Caco-2 (cell line): ENCODE measurements at regions not wholly inside any gene's neighbourhood (a gene's known extent, or its start where the extent isn't known, plus 50 kb on each side); places are given as distances from the start of the nearest gene placed in this dataset.

Experiments used
- BruUV-seq: library from RNA; stranded (reverse); fragments of 400-500 nt; replicated peaks from 2 replicates; lab custom pipeline; 2021; lab: Mats Ljungman, UMichigan
- CTCF ChIA-PET: fragments of 300-600 bp; sonication (Branson Sonifier 250); formaldehyde crosslinking; loops from one replicate; lab custom pipeline; 2022; ENCODE audit warnings: antibody characterized with exemption; lab: Charles Lee
- POLR2A ChIA-PET: fragments of 300-600 bp; sonication (Branson Sonifier 250); formaldehyde crosslinking; loops from one replicate; lab custom pipeline; 2022; ENCODE audit warnings: antibody characterized with exemption; lab: Charles Lee
- DNase-seq, 2 experiments: peaks; one replicate each; pipeline versions ENCODE4 v3.0.0 to v3.0.0-alpha.2; 2020 to 2022
- H3K27me3 ChIP-seq: replicated peaks from 2 replicates; pipeline ENCODE4 v1.6.0; 2011; ENCODE audit warnings: low read length; ENCODE audit not compliant: control insufficient read depth, insufficient read depth
- H3K36me3 ChIP-seq: 2 replicates; pipeline ENCODE4 v1.5.1; 2011; ENCODE audit warnings: low read length; ENCODE audit not compliant: control insufficient read depth, insufficient read depth
- H3K4me1 ChIP-seq: fragments of 250-450 bp; sonication (Bioruptor Pico); 2 replicates; pipeline ENCODE4 v1.5.1; 2020; ENCODE audit warnings: mild to moderate bottlenecking
- H3K4me3 ChIP-seq: 2 replicates; pipeline ENCODE4 v1.5.1; 2011; ENCODE audit warnings: low read depth, mild to moderate bottlenecking, control low read depth, low read length
- H3K9me3 ChIP-seq: fragments of 250-450 bp; sonication (Bioruptor Pico); 2 replicates; pipeline ENCODE4 v1.5.1; 2020; ENCODE audit warnings: mild to moderate bottlenecking, moderate library complexity
- H3K27ac Mint-ChIP-seq: one replicate; pipeline ENCODE4 v1.8.0; 2022; ENCODE audit warnings: mixed read lengths; ENCODE audit not compliant: unreplicated experiment
- H3K27me3 Mint-ChIP-seq: one replicate; pipeline ENCODE4 v1.8.0; 2022; ENCODE audit warnings: mixed read lengths; ENCODE audit not compliant: insufficient read depth, unreplicated experiment
- H3K36me3 Mint-ChIP-seq: one replicate; pipeline ENCODE4 v1.8.0; 2022; ENCODE audit warnings: mild to moderate bottlenecking, mixed read lengths; ENCODE audit not compliant: insufficient read depth, unreplicated experiment
- H3K4me1 Mint-ChIP-seq: one replicate; pipeline ENCODE4 v1.8.0; 2022; ENCODE audit warnings: low read depth, mixed read lengths; ENCODE audit not compliant: unreplicated experiment
- H3K4me3 Mint-ChIP-seq: one replicate; pipeline ENCODE4 v1.8.0; 2022; ENCODE audit warnings: mild to moderate bottlenecking, moderate library complexity, mixed read lengths; ENCODE audit not compliant: unreplicated experiment
- H3K9me3 Mint-ChIP-seq: one replicate; pipeline ENCODE4 v1.8.0; 2022; ENCODE audit warnings: mixed read lengths; ENCODE audit not compliant: unreplicated experiment
- intact Hi-C: fragments of 100-400 bp; cut with micrococcal nuclease; formaldehyde crosslinking; loops from one replicate; pipeline ENCODE4 v1.10.0; 2022; ENCODE audit not compliant: unreplicated experiment
- TF ChIP-seq, protein P1 (sequence below), 2 experiments: fragments of 200-600 bp in 1 of 2; IDR thresholded peaks; 1 replicate in 1 of 2; 2 replicates in 1 of 2; pipeline versions ENCODE4 v1.5.1 to v1.8.0; 2011 to 2022; ENCODE audit warnings: antibody characterized with exemption in 1 of 2, control low read depth in 1 of 2, inconsistent platforms in 1 of 2, low read depth in 1 of 2, low read length in 1 of 2, mild to moderate bottlenecking in 1 of 2, moderate library complexity in 1 of 2; ENCODE audit not compliant: insufficient read depth in 1 of 2, severe bottlenecking in 1 of 2, unreplicated experiment in 1 of 2

DNA sequence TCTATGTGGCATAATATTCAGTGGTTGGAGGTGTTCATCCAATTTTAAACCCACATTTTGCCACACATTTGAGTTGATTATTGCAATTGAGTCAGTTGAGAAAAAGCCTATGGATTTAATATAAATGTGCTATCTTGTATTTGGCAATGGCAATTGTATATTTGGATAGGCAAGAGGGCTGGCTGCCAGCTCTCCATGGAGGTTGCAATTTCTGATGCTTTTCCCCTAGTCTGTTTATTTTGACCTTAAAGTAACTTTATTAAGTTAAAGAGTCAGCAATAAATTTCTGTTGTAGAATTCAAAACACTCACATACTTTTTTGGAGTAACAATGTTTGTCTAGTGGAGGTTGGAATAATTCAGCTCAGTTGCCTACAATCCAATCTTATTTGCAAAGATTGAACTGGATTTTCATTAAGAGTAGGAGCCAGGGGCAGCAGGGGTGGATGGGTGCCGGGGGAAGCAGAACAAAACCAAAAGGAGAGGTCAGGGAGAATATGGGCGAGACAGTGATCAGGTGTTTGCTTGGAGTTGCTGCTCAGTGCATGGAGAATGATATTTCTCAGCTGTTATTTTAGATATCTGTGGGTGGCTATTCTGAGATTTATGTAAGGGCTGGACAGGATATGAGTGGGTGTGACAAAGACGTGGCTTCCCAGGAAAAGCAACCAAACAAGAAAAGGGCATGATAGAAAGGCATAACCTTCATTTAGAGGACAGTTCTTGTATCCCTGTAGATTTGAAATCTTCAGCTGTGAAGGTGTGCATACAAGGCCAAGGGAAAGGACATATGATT is 163.0 kb downstream of the HDGFL1 start:
- no peaks in the 10 kb centered on the region for H3K4me1 Mint-ChIP-seq
- intact Hi-C loops: no loop called here
- no peaks in the 10 kb centered on the region for H3K36me3 Mint-ChIP-seq
- Histone ChIP-seq H3K4me1 (no peaks in the 10 kb centered on the region), H3K4me3 (no peak overlapping the region), H3K27me3 (no peaks in the 10 kb centered on the region), H3K36me3 (no peaks in the 10 kb centered on the region), H3K9me3 (no peaks in the 10 kb centered on the region)
- no peaks in the 10 kb centered on the region for H3K27me3 Mint-ChIP-seq
- DNase-seq: no peak
- no peak overlapping the region for H3K27ac Mint-ChIP-seq
- no TSS peak for BruUV-seq
- no peak overlapping the region for H3K4me3 Mint-ChIP-seq
- H3K9me3 Mint-ChIP-seq: peaks cover 10% of the 10 kb centered on the region
- POLR2A ChIA-PET: no interaction called here
- CTCF ChIA-PET: no interaction called here
- TF ChIP-seq, protein P1, sequence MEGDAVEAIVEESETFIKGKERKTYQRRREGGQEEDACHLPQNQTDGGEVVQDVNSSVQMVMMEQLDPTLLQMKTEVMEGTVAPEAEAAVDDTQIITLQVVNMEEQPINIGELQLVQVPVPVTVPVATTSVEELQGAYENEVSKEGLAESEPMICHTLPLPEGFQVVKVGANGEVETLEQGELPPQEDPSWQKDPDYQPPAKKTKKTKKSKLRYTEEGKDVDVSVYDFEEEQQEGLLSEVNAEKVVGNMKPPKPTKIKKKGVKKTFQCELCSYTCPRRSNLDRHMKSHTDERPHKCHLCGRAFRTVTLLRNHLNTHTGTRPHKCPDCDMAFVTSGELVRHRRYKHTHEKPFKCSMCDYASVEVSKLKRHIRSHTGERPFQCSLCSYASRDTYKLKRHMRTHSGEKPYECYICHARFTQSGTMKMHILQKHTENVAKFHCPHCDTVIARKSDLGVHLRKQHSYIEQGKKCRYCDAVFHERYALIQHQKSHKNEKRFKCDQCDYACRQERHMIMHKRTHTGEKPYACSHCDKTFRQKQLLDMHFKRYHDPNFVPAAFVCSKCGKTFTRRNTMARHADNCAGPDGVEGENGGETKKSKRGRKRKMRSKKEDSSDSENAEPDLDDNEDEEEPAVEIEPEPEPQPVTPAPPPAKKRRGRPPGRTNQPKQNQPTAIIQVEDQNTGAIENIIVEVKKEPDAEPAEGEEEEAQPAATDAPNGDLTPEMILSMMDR (IDR thresholded peaks at IDR 0.05; ENCODE audit: insufficient read depth in 1 of 2, low read depth in 1 of 2, low read length in 1 of 2, severe bottlenecking in 1 of 2, unreplicated experiment in 1 of 2): no peak

DNA sequence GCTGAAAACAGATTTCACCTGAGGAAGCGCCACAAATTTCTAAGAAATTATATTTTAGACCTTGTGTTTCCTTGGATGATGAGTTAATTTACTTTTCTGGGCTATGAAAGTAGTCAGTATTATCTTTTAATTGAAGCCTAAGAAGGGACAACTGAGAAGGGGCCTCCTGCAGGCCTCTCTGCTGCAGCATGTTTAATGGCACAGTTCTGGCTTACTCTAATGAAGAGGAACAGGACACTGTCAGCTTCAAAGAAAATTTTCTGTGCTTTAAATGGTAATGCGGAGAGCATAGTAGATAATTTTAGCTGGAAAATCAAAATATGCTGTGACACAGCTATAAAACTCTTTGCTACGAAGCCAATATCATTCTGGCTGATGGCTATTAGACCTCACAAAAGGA is 167.4 kb downstream of the HDGFL1 start:
- Mint-ChIP-seq H3K27ac (no peak overlapping the region), H3K4me1 (no peaks in the 10 kb centered on the region), H3K4me3 (no peak overlapping the region), H3K27me3 (no peaks in the 10 kb centered on the region), H3K36me3 (no peaks in the 10 kb centered on the region), H3K9me3 (peaks cover 13% of the 10 kb centered on the region)
- Histone ChIP-seq H3K27me3 (no peaks in the 10 kb centered on the region), H3K9me3 (no peaks in the 10 kb centered on the region), H3K36me3 (no peaks in the 10 kb centered on the region), H3K4me3 (no peak overlapping the region), H3K4me1 (no peaks in the 10 kb centered on the region)
- intact Hi-C loops: loop anchor here (1.0 kb wide), 1 partner anchor 1147 kb away; no protein-coding TSS in a partner anchor
- TF ChIP-seq, protein P1 (IDR thresholded peaks at IDR 0.05; ENCODE audit: insufficient read depth in 1 of 2, low read depth in 1 of 2, low read length in 1 of 2, severe bottlenecking in 1 of 2, unreplicated experiment in 1 of 2): no peak
- no TSS peak for BruUV-seq
- no peak for DNase-seq
- POLR2A ChIA-PET: interaction anchor here (0.6 kb wide), 1 partner anchor 50 kb away, joined by 3 read pairs; no protein-coding TSS in a partner anchor
- CTCF ChIA-PET: interaction anchor here (1.0 kb wide), 1 partner anchor 13 kb away, joined by 3 read pairs; no protein-coding TSS in a partner anchor

DNA sequence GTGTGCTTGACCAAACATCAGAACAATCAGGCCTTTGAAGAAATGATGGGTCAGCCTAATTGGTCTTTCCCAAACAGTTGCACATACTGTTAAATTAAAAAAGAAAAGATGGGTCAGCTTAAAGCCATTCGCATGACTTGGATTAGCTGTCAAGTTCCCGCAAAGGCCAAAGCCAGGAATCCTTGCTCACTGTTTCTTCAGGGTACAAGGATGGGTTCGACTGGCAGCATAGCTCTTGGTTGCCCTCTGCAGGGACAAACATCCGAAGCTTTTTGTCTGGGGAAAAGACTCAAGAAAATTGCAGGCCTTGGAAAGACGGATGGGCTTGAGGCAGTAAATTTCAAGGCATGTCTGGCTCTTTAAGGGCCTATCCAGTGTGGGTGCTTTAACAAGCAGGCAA is 168.0 kb downstream of the HDGFL1 start:
- Mint-ChIP-seq H3K9me3 (peaks cover 19% of the 10 kb centered on the region), H3K27me3 (no peaks in the 10 kb centered on the region), H3K27ac (no peak overlapping the region), H3K4me1 (no peaks in the 10 kb centered on the region), H3K36me3 (no peaks in the 10 kb centered on the region), H3K4me3 (no peak overlapping the region)
- Histone ChIP-seq H3K4me3 (no peak overlapping the region), H3K9me3 (no peaks in the 10 kb centered on the region), H3K27me3 (no peaks in the 10 kb centered on the region), H3K36me3 (no peaks in the 10 kb centered on the region), H3K4me1 (no peaks in the 10 kb centered on the region)
- DNase-seq: peak; percentile 31 to 37
- TF ChIP-seq, protein P1 (IDR thresholded peaks at IDR 0.05; ENCODE audit: insufficient read depth in 1 of 2, low read depth in 1 of 2, low read length in 1 of 2, severe bottlenecking in 1 of 2, unreplicated experiment in 1 of 2): peak; percentile 24 to 45
- ChIA-PET POLR2A (interaction anchor here (0.6 kb wide), 1 partner anchor 51 kb away, joined by 3 read pairs; no protein-coding TSS in a partner anchor), CTCF (interaction anchor here (1.0 kb wide), 1 partner anchor 13 kb away, joined by 3 read pairs; no protein-coding TSS in a partner anchor)
- intact Hi-C loops: loop anchor here (1.0 kb wide), 1 partner anchor 1148 kb away; no protein-coding TSS in a partner anchor
- no TSS peak for BruUV-seq
